ENCODE measurements at regions not wholly inside any gene's neighbourhood (a gene's known extent, or its start where the extent isn't known, plus 50 kb on each side); places are given as distances from the start of the nearest gene placed in this dataset.
"Not testable (repeated sequence)": the region's sequence is repeated elsewhere in the genome, so short reads cannot be mapped to it uniquely, and the experiment has no call there.

- not testable (repeated sequence) for TF ChIP-seq CTCF (conservative IDR thresholded peaks at IDR 0.05; ENCODE audit: low read depth, low read length); USF2 (IDR thresholded peaks at IDR 0.05; ENCODE audit: low read depth, low read length); POLR2A (IDR thresholded peaks at IDR 0.05; ENCODE audit: low read depth, low read length)
These were observed 152.6 kb downstream of the LAT start for GRCh38 chr16:29137461-29137860.

Data from IMR-90 (cell line).